Esophagus muscularis mucosa (tissue), 4 donors: ENCODE measurements at regions not wholly inside any gene's neighbourhood (a gene's known extent, or its start where the extent isn't known, plus 50 kb on each side); places are given as distances from the start of the nearest gene placed in this dataset.
"Not testable (repeated sequence)": the region's sequence is repeated elsewhere in the genome, so short reads cannot be mapped to it uniquely, and the experiment has no call there.

ENCODE experiments used
- DNase-seq: peaks from one replicate; pipeline ENCODE4 v3.0.0-alpha.2; 2017; ENCODE audit errors: extremely low spot score
- H3K27ac ChIP-seq, 4 donors: fragments of 200-600 bp; sonication (generic); replicated peaks in 1 of 4; 1 replicate in 3 of 4; 2 replicates in 1 of 4; pipeline ENCODE4 v1.5.1; 2016 to 2019; ENCODE audit warnings: mild to moderate bottlenecking in 1 of 4
- H3K27me3 ChIP-seq, 4 donors: fragments of 200-600 bp; sonication (generic); one replicate each; pipeline versions ENCODE4 v1.5.1 to v1.6.0; 2016 to 2019
- H3K36me3 ChIP-seq, 4 donors: fragments of 200-600 bp; sonication (generic); one replicate each; pipeline ENCODE4 v1.5.1; 2016 to 2019
- H3K4me1 ChIP-seq, 4 donors: fragments of 200-600 bp; sonication (generic); one replicate each; pipeline ENCODE4 v1.5.1; 2016 to 2019
- H3K4me3 ChIP-seq, 4 donors: fragments of 200-600 bp; sonication (generic); 1 replicate in 2 of 4; 2 replicates in 2 of 4; pipeline ENCODE4 v1.5.1; 2016 to 2019; ENCODE audit warnings: mild to moderate bottlenecking in 4 of 4, moderate library complexity in 1 of 4
- H3K9me3 ChIP-seq, 4 donors: fragments of 200-600 bp; sonication (generic); 1 replicate in 3 of 4; 2 replicates in 1 of 4; pipeline ENCODE4 v1.5.1; 2016 to 2019
- CTCF ChIP-seq, 3 experiments: fragments of 200-600 bp in 2 of 3; fragments of 450-650 bp in 1 of 3; sonication (generic) in 2 of 3; IDR thresholded peaks; one replicate each; pipeline ENCODE4 v1.5.1; 2017 to 2019; ENCODE audit warnings: antibody characterized with exemption in 3 of 3, mild to moderate bottlenecking in 2 of 3, moderate library complexity in 1 of 3
- EP300 ChIP-seq: sonication (generic); formaldehyde crosslinking; IDR thresholded peaks from one replicate; pipeline ENCODE4 v1.6.1; 2017; ENCODE audit warnings: antibody characterized with exemption
- POLR2A ChIP-seq: fragments of 450-650 bp; IDR thresholded peaks from one replicate; pipeline ENCODE4 v1.6.1; 2017; ENCODE audit warnings: antibody characterized with exemption, moderate library complexity, mild to moderate bottlenecking, low read depth
- POLR2AphosphoS5 ChIP-seq, 2 donors: sonication (generic); formaldehyde crosslinking; IDR thresholded peaks; one replicate each; pipeline ENCODE4 v1.6.1; 2017; ENCODE audit warnings: antibody characterized with exemption in 2 of 2
- WGBS: methylation state at CpG from one replicate; pipeline ENCODE4 v1.1.5; 2018; 5-methylcytosine and 5-hydroxymethylcytosine counted together
- intact Hi-C: fragments of 100-400 bp; cut with DNase I; formaldehyde crosslinking; loops from one replicate; pipeline ENCODE4 v1.15.1; 2023

- DNase-seq, result no peak
- WGBS, result 80% methylated on average over 1 of the region's 1 CpG
- Histone ChIP-seq H3K27me3 (no peaks in the 10 kb centered on the region), H3K27ac (no peak overlapping the region), H3K36me3 (no peaks in the 10 kb centered on the region), H3K9me3 (no peaks in the 10 kb centered on the region), H3K4me1 (no peaks in the 10 kb centered on the region), H3K4me3 (no peak overlapping the region)
- intact Hi-C loops, result no loop called here
- no peak for TF ChIP-seq EP300
Observed at GRCh38 chrX:138986866-138987265, 275.3 kb upstream of the FGF13 start.

- intact Hi-C loops, result no loop called here
- Histone ChIP-seq H3K36me3 (no peaks in the 10 kb centered on the region), H3K9me3 (no peaks in the 10 kb centered on the region), H3K4me1 (no peaks in the 10 kb centered on the region), H3K27me3 (no peaks in the 10 kb centered on the region), H3K4me3 (no peak overlapping the region), H3K27ac (no peak overlapping the region)
- DNase-seq, result no peak
- TF ChIP-seq POLR2A (no peak), POLR2AphosphoS5 (IDR thresholded peaks at IDR 0.05) (no peak), CTCF (IDR thresholded peaks at IDR 0.05) (no peak), EP300 (no peak)
- WGBS, result 59% methylated on average over 3 of the region's 3 CpGs
Observed at GRCh38 chrX:138986235-138986634, 274.7 kb upstream of the FGF13 start.

- WGBS, result 73% methylated on average over 4 of the region's 4 CpGs
- Histone ChIP-seq H3K4me3 (no peak overlapping the region), H3K27me3 (no peaks in the 10 kb centered on the region), H3K27ac (no peak overlapping the region), H3K4me1 (no peaks in the 10 kb centered on the region), H3K9me3 (no peaks in the 10 kb centered on the region), H3K36me3 (no peaks in the 10 kb centered on the region)
- TF ChIP-seq POLR2AphosphoS5 (IDR thresholded peaks at IDR 0.05) (no peak), POLR2A (no peak), CTCF (IDR thresholded peaks at IDR 0.05) (no peak), EP300 (no peak)
- intact Hi-C loops, result no loop called here
- DNase-seq, result no peak
Observed at GRCh38 chrX:138982365-138982764, 270.8 kb upstream of the FGF13 start.

GRCh38 chrX:138964501-138964900 lies 253.0 kb upstream of the FGF13 start:
- Histone ChIP-seq H3K4me1 (no peaks in the 10 kb centered on the region), H3K27ac (no peak overlapping the region), H3K9me3 (no peaks in the 10 kb centered on the region), H3K4me3 (no peak overlapping the region), H3K27me3 (no peaks in the 10 kb centered on the region), H3K36me3 (no peaks in the 10 kb centered on the region)
- intact Hi-C loops, result no loop called here
- no peak for DNase-seq
- WGBS, result 53% methylated on average over 4 of the region's 4 CpGs
- TF ChIP-seq POLR2A (no peak), EP300 (no peak), POLR2AphosphoS5 (IDR thresholded peaks at IDR 0.05) (no peak), CTCF (IDR thresholded peaks at IDR 0.05) (no peak)

- H3K4me1 ChIP-seq, H3K4me3 ChIP-seq, intact Hi-C loops, H3K27me3 ChIP-seq, DNase-seq, H3K36me3 ChIP-seq, H3K27ac ChIP-seq, H3K9me3 ChIP-seq: not testable (repeated sequence)
- 71% methylated on average over 3 of the region's 3 CpGs for WGBS
Observed at GRCh38 chrX:138962419-138962818, 250.9 kb upstream of the FGF13 start.

GRCh38 chrX:138954976-138955375 lies 243.5 kb upstream of the FGF13 start:
- no peaks in the 10 kb centered on the region for H3K27me3 ChIP-seq
- WGBS, result 45% methylated on average over 5 of the region's 5 CpGs
- TF ChIP-seq POLR2A (no peak), EP300 (no peak), POLR2AphosphoS5 (IDR thresholded peaks at IDR 0.05) (no peak), CTCF (IDR thresholded peaks at IDR 0.05) (no peak)
- H3K4me1 ChIP-seq, result no peaks in the 10 kb centered on the region
- DNase-seq, result no peak
- intact Hi-C loops, result no loop called here
- H3K36me3 ChIP-seq, result no peaks in the 10 kb centered on the region
- H3K27ac ChIP-seq, result no peak overlapping the region
- H3K9me3 ChIP-seq, result no peaks in the 10 kb centered on the region
- no peak overlapping the region for H3K4me3 ChIP-seq
